PC-3 (cell line): ENCODE measurements at regions not wholly inside any gene's neighbourhood (a gene's known extent, or its start where the extent isn't known, plus 50 kb on each side); places are given as distances from the start of the nearest gene placed in this dataset.
A peak's percentile ranks its signal among the peaks of the same experiment; 100 is the strongest.

Experiments used
- ATAC-seq: fragments of 200-7000 bp; cut with Tn5 transposase; 2 replicates; pipeline ENCODE4 v1.9.1; 2020; ENCODE audit warnings: mild to moderate bottlenecking, moderate library complexity
- BruUV-seq: library from RNA; stranded (reverse); fragments of 400-500 nt; replicated peaks from 2 replicates; lab custom pipeline; 2021; lab: Mats Ljungman, UMichigan
- CTCF ChIA-PET: fragments of 300-600 bp; sonication (Branson Sonifier 250); formaldehyde crosslinking; loops from one replicate; lab custom pipeline; 2022; ENCODE audit warnings: antibody characterized with exemption; lab: Charles Lee
- POLR2A ChIA-PET: fragments of 300-600 bp; sonication (Branson Sonifier 250); formaldehyde crosslinking; loops from one replicate; lab custom pipeline; 2022; ENCODE audit warnings: antibody characterized with exemption; ENCODE audit not compliant: unreplicated experiment; lab: Charles Lee
- DNase-seq: peaks from one replicate; pipeline ENCODE4 v3.0.0-alpha.2; 2015
- H2AFZ ChIP-seq: fragments of 300-600 bp; sonication (generic); 2 replicates; pipeline ENCODE4 v1.6.0; 2016; ENCODE audit warnings: antibody characterized with exemption, low read length
- H3F3A ChIP-seq: fragments of 300-600 bp; sonication (generic); one replicate; pipeline ENCODE4 v1.6.0; 2017; ENCODE audit warnings: antibody characterized with exemption, low read length, control low read depth, mild to moderate bottlenecking; ENCODE audit not compliant: unreplicated experiment
- H3K27ac ChIP-seq: fragments of 300-600 bp; sonication (generic); 2 replicates; pipeline ENCODE4 v1.5.1; 2016; ENCODE audit warnings: mild to moderate bottlenecking, low read length
- H3K27me3 ChIP-seq: fragments of 300-600 bp; sonication (generic); 2 replicates; pipeline ENCODE4 v1.6.1; 2016; ENCODE audit warnings: low read length, mixed read lengths
- H3K36me3 ChIP-seq: fragments of 300-600 bp; sonication (generic); 2 replicates; pipeline ENCODE4 v1.6.1; 2016; ENCODE audit warnings: low read depth, mixed run types, low read length, mixed read lengths
- H3K4me1 ChIP-seq: fragments of 300-600 bp; sonication (generic); 2 replicates; pipeline ENCODE4 v1.5.1; 2016; ENCODE audit warnings: low read length; ENCODE audit not compliant: insufficient read depth
- H3K4me2 ChIP-seq: fragments of 300-600 bp; sonication (generic); 2 replicates; pipeline ENCODE4 v1.6.0; 2016; ENCODE audit warnings: low read length
- H3K4me3 ChIP-seq: fragments of 300-600 bp; sonication (generic); 2 replicates; pipeline ENCODE4 v1.5.1; 2016; ENCODE audit warnings: mild to moderate bottlenecking, low read length, mixed read lengths
- H3K79me2 ChIP-seq: fragments of 300-600 bp; sonication (generic); 2 replicates; pipeline ENCODE4 v1.6.1; 2017; ENCODE audit warnings: low read length, mixed read lengths
- H3K9ac ChIP-seq: fragments of 300-600 bp; sonication (generic); 2 replicates; pipeline ENCODE4 v1.6.0; 2016; ENCODE audit warnings: mild to moderate bottlenecking, low read length
- H3K9me2 ChIP-seq: fragments of 300-600 bp; sonication (generic); replicated peaks from 2 replicates; pipeline ENCODE4 v1.6.1; 2016; ENCODE audit warnings: mixed run types, low read length, mixed read lengths
- H3K9me3 ChIP-seq: fragments of 300-600 bp; sonication (generic); 2 replicates; pipeline ENCODE4 v1.6.1; 2016; ENCODE audit warnings: low read length, mixed read lengths
- H4K20me1 ChIP-seq: fragments of 300-600 bp; sonication (generic); 2 replicates; pipeline ENCODE4 v1.6.1; 2016; ENCODE audit warnings: low read length, mixed read lengths
- CTCF ChIP-seq: fragments of 300-600 bp; sonication (generic); conservative IDR thresholded peaks from 2 replicates; pipeline ENCODE4 v1.5.1; 2017; ENCODE audit warnings: antibody characterized with exemption, low read depth, mild to moderate bottlenecking, low read length
- EZH2 ChIP-seq: fragments of 300-600 bp; sonication (generic); IDR thresholded peaks from one replicate; pipeline ENCODE4 v1.6.1; 2017; ENCODE audit warnings: antibody characterized with exemption, mild to moderate bottlenecking, low read length; ENCODE audit not compliant: unreplicated experiment
- EZH2phosphoT487 ChIP-seq: fragments of 300-600 bp; sonication (generic); IDR thresholded peaks from 2 replicates; pipeline ENCODE4 v1.6.1; 2018; ENCODE audit warnings: mild to moderate bottlenecking, antibody characterized with exemption, low read length, borderline replicate concordance
- intact Hi-C: fragments of 100-400 bp; cut with micrococcal nuclease; formaldehyde crosslinking; loops from 2 replicates; pipeline ENCODE4 v1.9.0; 2023

- H3K9me2 ChIP-seq = no peaks in the 10 kb centered on the region
- ATAC-seq = no peak
- no TSS peak for BruUV-seq
- H4K20me1 ChIP-seq = no peaks in the 10 kb centered on the region
- no peak overlapping the region for H3K4me3 ChIP-seq
- H3K9ac ChIP-seq = no peak overlapping the region
- POLR2A ChIA-PET = no interaction called here
- no peak overlapping the region for H3K4me2 ChIP-seq
- H3K36me3 ChIP-seq = no peaks in the 10 kb centered on the region
- peak; percentile 44 for DNase-seq
- no peaks in the 10 kb centered on the region for H3K79me2 ChIP-seq
- H2AFZ ChIP-seq = no peak overlapping the region
- no peaks in the 10 kb centered on the region for H3K9me3 ChIP-seq
- no peaks in the 10 kb centered on the region for H3K4me1 ChIP-seq
- no peak overlapping the region for H3K27ac ChIP-seq
- CTCF ChIA-PET = interaction anchor here (0.5 kb wide), 1 partner anchor 351 kb away, joined by 3 read pairs; no protein-coding TSS in a partner anchor
- peaks cover 1% of the 10 kb centered on the region; the same call in 1 of the 2 replicates for H3K27me3 ChIP-seq
- TF ChIP-seq EZH2 = no peak
- TF ChIP-seq EZH2phosphoT487 = no peak
- TF ChIP-seq CTCF = no peak
- intact Hi-C loops = no loop called here
- H3F3A ChIP-seq = no peaks in the 10 kb centered on the region
Observed at GRCh38 chr4:67152976-67153375, 392.3 kb downstream of the CENPC start.

- intact Hi-C loops = no loop called here
- no peaks in the 10 kb centered on the region for H3K4me1 ChIP-seq
- H3K9me2 ChIP-seq = no peaks in the 10 kb centered on the region
- no peaks in the 10 kb centered on the region for H3K79me2 ChIP-seq
- H3F3A ChIP-seq = no peaks in the 10 kb centered on the region
- no peaks in the 10 kb centered on the region for H3K36me3 ChIP-seq
- no peaks in the 10 kb centered on the region for H4K20me1 ChIP-seq
- H3K9me3 ChIP-seq = no peaks in the 10 kb centered on the region
- DNase-seq = no peak
- no TSS peak for BruUV-seq
- no peak for TF ChIP-seq CTCF
- TF ChIP-seq EZH2phosphoT487 = no peak
- TF ChIP-seq EZH2 = no peak
- H3K27me3 ChIP-seq = peaks cover 7% of the 10 kb centered on the region; the same call in 1 of the 2 replicates
- H3K4me2 ChIP-seq = no peak overlapping the region
- no peak for ATAC-seq
- no peak overlapping the region for H3K27ac ChIP-seq
- no peak overlapping the region for H3K9ac ChIP-seq
- ChIA-PET POLR2A (no interaction called here), CTCF (no interaction called here)
- no peak overlapping the region for H2AFZ ChIP-seq
- H3K4me3 ChIP-seq = no peak overlapping the region
Observed at GRCh38 chr4:67151376-67152343, 393.6 kb downstream of the CENPC start.

DNA sequence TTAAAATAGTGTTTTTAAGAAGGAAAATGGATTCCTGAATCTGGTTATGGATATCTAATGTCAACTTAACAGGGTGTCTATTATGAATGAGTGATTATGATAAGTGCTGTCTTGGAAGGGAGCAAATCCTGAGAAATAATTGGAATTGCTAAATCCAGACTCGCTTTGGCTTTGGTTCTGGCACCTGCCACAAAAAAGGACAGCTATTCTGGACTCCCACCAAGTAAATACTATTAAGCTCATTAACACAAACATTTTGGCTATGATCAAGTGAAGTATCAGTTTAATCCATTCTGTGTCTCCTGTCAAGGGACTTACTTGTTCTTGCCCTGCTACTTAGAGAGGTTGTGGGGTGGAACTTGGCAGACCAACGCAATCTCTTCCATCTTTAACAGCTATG lies 403.7 kb downstream of the CENPC start:
- intact Hi-C loops = no loop called here
- Histone ChIP-seq H3F3A (no peaks in the 10 kb centered on the region), H4K20me1 (no peaks in the 10 kb centered on the region), H3K9ac (no peak overlapping the region), H3K36me3 (no peaks in the 10 kb centered on the region), H3K4me1 (no peaks in the 10 kb centered on the region), H2AFZ (no peak overlapping the region), H3K27me3 (no peaks in the 10 kb centered on the region), H3K9me3 (no peaks in the 10 kb centered on the region), H3K4me2 (no peak overlapping the region), H3K4me3 (no peak overlapping the region), H3K9me2 (no peaks in the 10 kb centered on the region), H3K27ac (no peak overlapping the region), H3K79me2 (no peaks in the 10 kb centered on the region)
- CTCF ChIA-PET = no interaction called here
- TF ChIP-seq CTCF (no peak), EZH2 (no peak), EZH2phosphoT487 (no peak)
- POLR2A ChIA-PET = no interaction called here
- DNase-seq (no peak), ATAC-seq (no peak)
- no TSS peak for BruUV-seq
